SJCRH30 (cell line): ENCODE measurements at regions not wholly inside any gene's neighbourhood (a gene's known extent, or its start where the extent isn't known, plus 50 kb on each side); places are given as distances from the start of the nearest gene placed in this dataset.

Experiments
- DNase-seq, 2 experiments: peaks; one replicate each; pipeline ENCODE4 v3.0.0-alpha.2; 2015 to 2020
- H3K27ac ChIP-seq: fragments of 250-450 bp; sonication (Bioruptor Pico); 2 replicates; pipeline ENCODE4 v1.5.1; 2020; ENCODE audit warnings: mild to moderate bottlenecking, moderate library complexity
- H3K27me3 ChIP-seq: fragments of 250-450 bp; sonication (Bioruptor Pico); 2 replicates; pipeline ENCODE4 v1.5.1; 2020; ENCODE audit warnings: mild to moderate bottlenecking, moderate library complexity
- H3K36me3 ChIP-seq: fragments of 250-450 bp; sonication (Bioruptor Pico); 2 replicates; pipeline ENCODE4 v1.5.1; 2020; ENCODE audit warnings: mild to moderate bottlenecking, moderate library complexity
- H3K4me1 ChIP-seq: fragments of 250-450 bp; sonication (Bioruptor Pico); 2 replicates; pipeline ENCODE4 v1.5.1; 2020; ENCODE audit warnings: mild to moderate bottlenecking, moderate library complexity
- H3K4me3 ChIP-seq: fragments of 250-450 bp; sonication (Bioruptor Pico); 2 replicates; pipeline ENCODE4 v1.5.1; 2020; ENCODE audit warnings: mild to moderate bottlenecking, moderate library complexity
- H3K9me3 ChIP-seq: fragments of 250-450 bp; sonication (Bioruptor Pico); replicated peaks from 2 replicates; pipeline ENCODE4 v1.5.1; 2020; ENCODE audit warnings: mild to moderate bottlenecking, moderate library complexity

- H3K9me3 ChIP-seq: no peaks in the 10 kb centered on the region
- no peaks in the 10 kb centered on the region for H3K4me1 ChIP-seq
- peaks cover 56% of the 10 kb centered on the region for H3K27me3 ChIP-seq
- H3K36me3 ChIP-seq: no peaks in the 10 kb centered on the region
- DNase-seq: no peak
- no peak overlapping the region for H3K27ac ChIP-seq
- H3K4me3 ChIP-seq: no peak overlapping the region
These were observed 59.9 kb upstream of the PRDM11 start for GRCh38 chr11:45086526-45086925.

DNA sequence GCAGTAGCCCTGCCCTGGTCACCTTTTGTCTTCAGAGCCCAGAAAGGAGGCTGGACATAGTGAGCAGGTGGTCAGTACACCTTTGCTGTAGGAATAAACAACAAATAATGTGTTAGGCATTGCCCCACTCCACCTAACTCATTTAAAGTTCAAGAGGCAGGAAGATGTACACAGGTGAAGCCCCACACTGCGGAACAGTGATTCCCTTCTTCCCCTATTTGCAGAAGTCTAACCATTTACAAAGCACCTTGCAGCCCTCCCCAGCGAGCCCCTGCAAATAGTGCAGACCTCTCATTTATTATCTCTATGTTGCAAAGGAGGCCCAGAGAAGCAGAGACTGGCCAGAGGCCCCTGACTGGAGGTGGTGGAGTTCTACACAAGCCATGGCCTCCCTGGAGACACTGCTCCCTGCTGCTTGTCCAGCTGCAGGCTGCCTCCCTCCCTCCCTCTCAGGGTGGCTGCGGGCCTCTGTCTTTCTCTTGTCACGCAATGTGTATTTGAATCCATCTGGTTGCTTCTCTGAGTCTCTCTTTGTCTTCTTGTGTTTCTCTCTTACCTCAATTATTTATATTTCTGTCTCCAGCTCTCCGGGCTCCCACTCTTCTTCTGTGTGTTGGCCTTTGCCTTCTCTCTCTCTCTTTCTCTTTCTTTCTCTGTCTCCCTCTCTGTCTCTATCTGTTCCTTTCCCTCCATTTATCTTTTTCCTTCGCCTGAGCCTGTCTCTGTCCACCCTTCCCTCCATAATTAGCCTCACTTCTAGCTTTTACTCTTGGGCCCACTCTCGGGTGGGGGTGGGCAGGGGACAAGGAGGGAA, 59.1 kb upstream of the PRDM11 start:
- H3K4me3 ChIP-seq: no peak overlapping the region
- no peaks in the 10 kb centered on the region for H3K4me1 ChIP-seq
- H3K27me3 ChIP-seq: peaks cover 56% of the 10 kb centered on the region
- H3K36me3 ChIP-seq: no peaks in the 10 kb centered on the region
- DNase-seq: no peak
- no peaks in the 10 kb centered on the region for H3K9me3 ChIP-seq
- H3K27ac ChIP-seq: no peak overlapping the region

GRCh38 chr11:45087900-45088160, 58.6 kb upstream of the PRDM11 start:
- no peak for DNase-seq
- H3K4me1 ChIP-seq: no peaks in the 10 kb centered on the region
- H3K27me3 ChIP-seq: peaks cover 53% of the 10 kb centered on the region
- H3K36me3 ChIP-seq: no peaks in the 10 kb centered on the region
- no peak overlapping the region for H3K27ac ChIP-seq
- no peak overlapping the region for H3K4me3 ChIP-seq
- no peaks in the 10 kb centered on the region for H3K9me3 ChIP-seq

DNA sequence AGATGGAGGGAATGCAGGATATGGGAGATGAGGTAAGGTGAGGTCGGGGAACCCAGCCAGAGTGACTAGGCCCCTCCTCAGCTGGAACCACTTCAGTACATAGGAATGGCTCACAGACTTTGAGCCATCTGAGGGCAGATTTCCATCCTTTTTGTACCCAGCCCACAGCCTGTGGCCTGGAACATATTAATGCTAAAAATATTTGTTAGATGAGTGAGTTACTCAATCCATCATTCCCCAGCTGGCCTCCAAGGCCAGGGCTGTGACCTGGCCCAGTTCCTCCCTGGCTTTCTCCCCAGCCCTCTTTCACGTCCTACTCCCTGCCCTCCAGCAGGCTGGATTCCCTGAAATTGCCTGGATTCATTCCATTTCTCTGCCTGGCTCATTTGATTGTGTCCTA, 57.2 kb upstream of the PRDM11 start:
- H3K27ac ChIP-seq: no peak overlapping the region
- DNase-seq: no peak
- no peaks in the 10 kb centered on the region for H3K9me3 ChIP-seq
- H3K36me3 ChIP-seq: no peaks in the 10 kb centered on the region
- H3K4me1 ChIP-seq: no peaks in the 10 kb centered on the region
- H3K4me3 ChIP-seq: no peak overlapping the region
- peaks cover 55% of the 10 kb centered on the region for H3K27me3 ChIP-seq

- Histone ChIP-seq H3K4me3 (no peak overlapping the region), H3K27ac (no peak overlapping the region), H3K9me3 (no peaks in the 10 kb centered on the region), H3K36me3 (no peaks in the 10 kb centered on the region), H3K4me1 (no peaks in the 10 kb centered on the region), H3K27me3 (peaks cover 52% of the 10 kb centered on the region)
- no peak for DNase-seq
These were observed 56.6 kb upstream of the PRDM11 start for GRCh38 chr11:45089676-45090499.

GRCh38 chr11:45090607-45091006, 55.8 kb upstream of the PRDM11 start:
- H3K9me3 ChIP-seq: no peaks in the 10 kb centered on the region
- peaks cover 51% of the 10 kb centered on the region for H3K27me3 ChIP-seq
- no peaks in the 10 kb centered on the region for H3K4me1 ChIP-seq
- no peak overlapping the region for H3K27ac ChIP-seq
- DNase-seq: no peak
- no peak overlapping the region for H3K4me3 ChIP-seq
- no peaks in the 10 kb centered on the region for H3K36me3 ChIP-seq

GRCh38 chr11:45091563-45092403, 54.7 kb upstream of the PRDM11 start:
- H3K9me3 ChIP-seq: no peaks in the 10 kb centered on the region
- no peaks in the 10 kb centered on the region for H3K4me1 ChIP-seq
- no peak for DNase-seq
- no peak overlapping the region for H3K27ac ChIP-seq
- no peak overlapping the region for H3K4me3 ChIP-seq
- no peaks in the 10 kb centered on the region for H3K36me3 ChIP-seq
- peaks cover 43% of the 10 kb centered on the region for H3K27me3 ChIP-seq

DNA sequence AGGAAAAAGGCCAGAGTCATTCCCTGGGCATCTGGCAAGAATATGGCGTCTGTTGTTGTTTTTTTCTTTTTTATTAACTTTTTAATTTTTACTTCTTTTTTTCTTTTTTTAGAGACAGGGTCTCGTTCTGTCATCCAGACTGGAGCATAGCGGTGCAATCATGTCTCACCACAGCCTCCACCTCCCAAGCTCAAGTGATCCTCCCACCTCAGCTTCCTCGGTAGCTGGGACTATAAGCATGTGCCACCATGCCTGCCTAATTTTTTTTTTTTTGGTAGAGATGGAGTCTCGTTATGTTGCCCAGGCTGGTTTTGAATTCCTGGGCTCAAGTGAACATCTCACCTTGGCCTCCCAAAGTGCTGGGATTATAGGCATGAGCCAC, 54.0 kb upstream of the PRDM11 start:
- Histone ChIP-seq H3K4me1 (no peaks in the 10 kb centered on the region), H3K27me3 (peaks cover 38% of the 10 kb centered on the region), H3K36me3 (no peaks in the 10 kb centered on the region), H3K27ac (no peak overlapping the region), H3K4me3 (no peak overlapping the region), H3K9me3 (no peaks in the 10 kb centered on the region)
- DNase-seq: no peak

DNA sequence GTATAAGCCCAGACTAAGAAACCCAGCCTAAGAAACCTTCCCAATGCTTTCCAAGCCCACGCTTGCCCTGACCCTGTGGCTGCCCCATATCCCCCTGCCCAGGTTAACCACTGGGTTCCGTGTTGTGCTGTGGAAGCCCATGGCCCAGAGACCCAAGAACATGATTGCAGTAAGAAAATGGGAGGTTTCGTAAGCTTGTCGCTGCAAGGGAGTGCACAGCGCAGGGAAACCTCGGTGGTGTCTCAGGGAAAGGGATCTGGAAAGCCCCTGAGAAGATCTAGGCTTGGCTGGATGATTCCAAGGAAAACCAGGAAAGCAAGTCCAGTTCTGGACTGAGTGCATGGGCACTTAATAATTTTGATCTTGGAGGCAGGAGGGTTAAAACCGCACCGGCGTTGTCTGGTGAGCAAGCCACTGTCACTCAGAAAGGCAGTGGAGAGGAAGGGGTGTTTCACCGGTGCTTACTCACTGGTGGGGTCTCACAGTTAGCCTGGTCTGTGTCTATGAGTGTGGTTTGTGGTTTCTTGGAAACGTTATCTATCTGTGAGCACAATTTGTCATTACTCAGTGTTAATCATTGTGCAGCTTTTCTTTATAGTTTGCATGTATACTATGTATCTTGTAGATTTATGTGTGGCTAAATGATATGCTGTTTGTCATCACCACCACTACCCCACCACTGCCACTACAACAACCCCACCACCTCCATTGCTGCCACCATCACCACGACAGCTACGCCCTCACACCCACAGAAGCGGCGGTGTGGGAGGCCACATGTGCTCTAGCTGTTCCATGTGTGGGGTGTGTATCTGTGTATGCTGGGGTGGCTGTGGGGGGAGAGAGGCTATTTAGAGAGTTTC, 53.3 kb upstream of the PRDM11 start:
- Histone ChIP-seq H3K27ac (no peak overlapping the region), H3K36me3 (no peaks in the 10 kb centered on the region), H3K9me3 (no peaks in the 10 kb centered on the region), H3K27me3 (peaks cover 35% of the 10 kb centered on the region), H3K4me3 (no peak overlapping the region), H3K4me1 (no peaks in the 10 kb centered on the region)
- no peak for DNase-seq

- Histone ChIP-seq H3K36me3 (no peaks in the 10 kb centered on the region), H3K27ac (no peak overlapping the region), H3K4me3 (no peak overlapping the region), H3K9me3 (no peaks in the 10 kb centered on the region), H3K27me3 (peaks cover 32% of the 10 kb centered on the region), H3K4me1 (no peaks in the 10 kb centered on the region)
- no peak for DNase-seq
These were observed 52.5 kb upstream of the PRDM11 start for GRCh38 chr11:45093761-45094455.

GRCh38 chr11:45094958-45095690, 51.3 kb upstream of the PRDM11 start:
- Histone ChIP-seq H3K9me3 (no peaks in the 10 kb centered on the region), H3K27ac (no peak overlapping the region), H3K4me3 (no peak overlapping the region), H3K36me3 (no peaks in the 10 kb centered on the region), H3K27me3 (peaks cover 26% of the 10 kb centered on the region), H3K4me1 (no peaks in the 10 kb centered on the region)
- DNase-seq: no peak

GRCh38 chr11:45095691-45096010, 50.8 kb upstream of the PRDM11 start:
- DNase-seq: no peak
- no peaks in the 10 kb centered on the region for H3K4me1 ChIP-seq
- no peaks in the 10 kb centered on the region for H3K36me3 ChIP-seq
- H3K4me3 ChIP-seq: no peak overlapping the region
- H3K9me3 ChIP-seq: no peaks in the 10 kb centered on the region
- H3K27me3 ChIP-seq: peaks cover 28% of the 10 kb centered on the region
- H3K27ac ChIP-seq: no peak overlapping the region

DNA sequence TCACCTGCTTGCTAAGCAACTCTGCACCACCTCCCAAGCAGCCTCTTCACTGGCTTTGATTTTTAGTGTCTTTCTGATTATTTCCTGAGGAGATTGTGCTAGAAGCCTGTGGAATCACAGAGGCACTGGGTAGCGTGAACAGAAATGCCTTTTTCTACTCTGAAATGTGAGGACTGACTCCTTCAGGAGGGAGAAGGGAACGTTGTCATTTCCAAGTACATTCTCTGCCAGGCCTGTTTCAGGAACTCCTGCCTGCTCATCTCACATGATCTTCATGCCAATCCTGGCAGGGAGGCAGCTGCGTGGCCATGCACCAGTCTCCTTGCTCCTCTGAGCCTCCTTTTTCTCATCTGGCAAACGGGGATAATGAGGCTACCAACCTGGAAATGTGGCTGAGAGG, 49.8 kb upstream of the PRDM11 start:
- no peak for DNase-seq
- H3K36me3 ChIP-seq: no peaks in the 10 kb centered on the region
- H3K27me3 ChIP-seq: peaks cover 25% of the 10 kb centered on the region
- no peaks in the 10 kb centered on the region for H3K4me1 ChIP-seq
- H3K9me3 ChIP-seq: no peaks in the 10 kb centered on the region
- no peak overlapping the region for H3K27ac ChIP-seq
- no peak overlapping the region for H3K4me3 ChIP-seq
